GM10248 (cell line): ENCODE measurements at regions not wholly inside any gene's neighbourhood (a gene's known extent, or its start where the extent isn't known, plus 50 kb on each side); places are given as distances from the start of the nearest gene placed in this dataset.

Experiments used
- CTCF ChIA-PET: fragments of 300-600 bp; sonication (Branson Sonifier 250); formaldehyde crosslinking; extraction: SDS; loops from one replicate; lab custom pipeline; 2021; ENCODE audit warnings: antibody characterized with exemption; lab: Yijun Ruan, JAX
- POLR2A ChIA-PET: fragments of 350-650 bp; sonication (Branson Sonifier 250); formaldehyde crosslinking; extraction: SDS; loops from one replicate; lab custom pipeline; 2020; ENCODE audit warnings: antibody characterized with exemption; lab: Yijun Ruan, JAX
- DNase-seq: peaks from one replicate; pipeline ENCODE4 v3.0.0; 2012; ENCODE audit errors: extremely low spot score
- TF ChIP-seq, protein P1 (sequence below): IDR thresholded peaks from 2 replicates; pipeline ENCODE4 v1.5.1; 2012; ENCODE audit warnings: mild to moderate bottlenecking, low read depth; ENCODE audit errors: extremely low read depth, missing control alignments, control extremely low read depth

DNA sequence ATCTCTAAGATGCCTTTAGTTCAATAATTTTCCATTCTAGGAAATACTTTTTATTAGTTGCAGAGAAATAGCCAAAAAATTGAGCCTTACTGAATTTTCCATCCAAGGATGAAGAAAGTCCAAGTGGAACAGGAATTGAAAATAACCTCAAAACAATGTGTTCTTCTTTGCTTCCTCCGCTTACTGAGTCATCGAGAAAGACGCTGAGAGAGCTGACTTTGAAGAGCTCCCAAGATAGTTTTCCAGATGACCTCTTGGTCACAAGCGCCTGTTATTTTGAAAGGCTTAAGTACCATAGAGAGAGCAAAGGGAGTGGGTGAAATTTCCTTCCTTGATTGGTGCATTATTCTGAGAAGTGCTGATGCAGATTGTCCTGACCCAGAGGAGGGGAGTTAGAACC, 253.5 kb upstream of the ATP10B start:
- TF ChIP-seq, protein P1, sequence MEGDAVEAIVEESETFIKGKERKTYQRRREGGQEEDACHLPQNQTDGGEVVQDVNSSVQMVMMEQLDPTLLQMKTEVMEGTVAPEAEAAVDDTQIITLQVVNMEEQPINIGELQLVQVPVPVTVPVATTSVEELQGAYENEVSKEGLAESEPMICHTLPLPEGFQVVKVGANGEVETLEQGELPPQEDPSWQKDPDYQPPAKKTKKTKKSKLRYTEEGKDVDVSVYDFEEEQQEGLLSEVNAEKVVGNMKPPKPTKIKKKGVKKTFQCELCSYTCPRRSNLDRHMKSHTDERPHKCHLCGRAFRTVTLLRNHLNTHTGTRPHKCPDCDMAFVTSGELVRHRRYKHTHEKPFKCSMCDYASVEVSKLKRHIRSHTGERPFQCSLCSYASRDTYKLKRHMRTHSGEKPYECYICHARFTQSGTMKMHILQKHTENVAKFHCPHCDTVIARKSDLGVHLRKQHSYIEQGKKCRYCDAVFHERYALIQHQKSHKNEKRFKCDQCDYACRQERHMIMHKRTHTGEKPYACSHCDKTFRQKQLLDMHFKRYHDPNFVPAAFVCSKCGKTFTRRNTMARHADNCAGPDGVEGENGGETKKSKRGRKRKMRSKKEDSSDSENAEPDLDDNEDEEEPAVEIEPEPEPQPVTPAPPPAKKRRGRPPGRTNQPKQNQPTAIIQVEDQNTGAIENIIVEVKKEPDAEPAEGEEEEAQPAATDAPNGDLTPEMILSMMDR: no peak
- ChIA-PET CTCF (interaction anchor here (1.1 to 2.4 kb wide), 2 partner anchors 13 to 35 kb away, joined by 3 to 5 read pairs; no protein-coding TSS in a partner anchor), POLR2A (no interaction called here)
- no peak for DNase-seq

DNA sequence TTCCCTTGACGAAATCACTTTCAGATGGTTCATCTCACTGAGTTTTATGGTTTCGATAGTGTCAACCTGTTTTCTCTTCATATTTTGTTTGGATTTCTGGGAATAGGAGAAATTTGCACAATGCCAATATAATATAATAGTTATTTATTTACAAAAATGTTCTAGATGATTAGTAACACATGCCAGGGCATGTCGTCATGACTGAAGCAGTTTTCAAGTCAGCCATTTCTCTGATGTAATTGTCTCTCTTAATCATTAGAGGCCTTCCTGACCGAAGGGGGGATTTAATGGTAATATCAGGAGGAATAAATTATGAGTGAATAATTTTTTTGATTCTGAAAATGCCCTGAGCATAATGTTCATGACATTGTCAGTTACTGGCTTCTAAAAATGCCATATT, 246.5 kb upstream of the ATP10B start:
- ChIA-PET POLR2A (no interaction called here), CTCF (interaction anchor here (1.0 kb wide), 1 partner anchor 13 kb away, joined by 4 read pairs; no protein-coding TSS in a partner anchor)
- TF ChIP-seq, protein P1: no peak
- DNase-seq: no peak

DNA sequence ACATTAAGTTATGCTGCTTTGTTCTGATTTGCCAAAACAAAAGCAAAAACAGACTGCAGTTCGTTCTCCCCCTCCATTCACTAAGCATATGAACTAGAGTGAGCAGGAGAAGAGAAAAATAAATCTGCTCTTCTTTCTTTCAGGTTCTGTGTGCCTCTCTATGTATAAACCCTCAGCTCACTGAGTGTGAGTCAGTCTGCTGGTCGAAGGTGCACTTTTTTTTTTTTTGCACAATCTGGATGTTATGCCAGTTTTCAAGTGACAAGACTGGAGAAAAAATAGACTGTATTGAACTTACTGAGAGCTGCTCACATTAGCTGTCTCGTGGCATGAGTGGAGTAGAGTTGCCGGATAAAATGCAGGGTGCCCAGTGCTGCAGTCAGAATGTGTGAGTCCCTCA, 244.6 kb upstream of the ATP10B start:
- DNase-seq: no peak
- ChIA-PET CTCF (interaction anchor here (0.8 kb wide), 1 partner anchor 11 kb away, joined by 3 read pairs; no protein-coding TSS in a partner anchor), POLR2A (no interaction called here)
- TF ChIP-seq, protein P1: no peak

DNA sequence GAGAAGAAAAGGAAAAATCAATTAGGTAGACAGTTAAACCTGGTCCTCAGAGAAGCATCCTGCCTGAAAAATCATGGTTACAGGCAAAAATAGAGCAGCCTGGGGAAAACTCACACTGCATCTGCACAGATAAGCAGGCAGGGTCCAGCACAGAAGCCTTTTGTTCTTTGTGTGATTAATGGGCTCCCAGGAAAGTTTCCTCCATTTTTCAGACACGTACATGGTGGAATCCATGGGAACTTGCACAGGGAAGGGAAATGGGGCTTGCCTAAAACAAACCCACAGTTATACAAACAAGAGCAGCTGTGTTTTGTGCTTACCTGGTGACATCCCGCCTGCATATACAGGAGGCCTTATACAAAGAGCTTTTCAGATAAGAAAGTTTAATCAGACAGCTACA, 243.9 kb upstream of the ATP10B start:
- ChIA-PET CTCF (interaction anchor here (0.8 kb wide), 1 partner anchor 10 kb away, joined by 3 read pairs; no protein-coding TSS in a partner anchor), POLR2A (no interaction called here)
- DNase-seq: no peak
- TF ChIP-seq, protein P1: no peak

DNA sequence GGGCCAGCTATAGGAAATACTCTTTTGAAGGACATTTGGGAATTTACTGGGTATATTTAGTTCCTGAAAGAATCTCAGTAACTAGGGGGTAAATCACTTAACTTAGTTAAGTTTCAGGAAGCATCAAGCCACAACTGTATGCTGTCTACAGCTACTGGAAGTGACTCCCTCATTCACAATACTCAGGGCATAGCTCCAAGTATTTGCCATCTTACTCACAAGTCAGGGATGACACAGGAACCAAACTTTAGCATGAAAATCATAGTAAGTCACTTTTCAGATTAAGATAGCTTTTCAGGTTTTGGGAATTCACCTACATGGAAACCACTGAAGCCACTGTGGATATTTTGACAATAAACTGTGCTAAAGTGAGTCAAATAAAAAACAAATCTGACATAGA, 242.4 kb upstream of the ATP10B start:
- ChIA-PET POLR2A (no interaction called here), CTCF (no interaction called here)
- TF ChIP-seq, protein P1: no peak
- no peak for DNase-seq

DNA sequence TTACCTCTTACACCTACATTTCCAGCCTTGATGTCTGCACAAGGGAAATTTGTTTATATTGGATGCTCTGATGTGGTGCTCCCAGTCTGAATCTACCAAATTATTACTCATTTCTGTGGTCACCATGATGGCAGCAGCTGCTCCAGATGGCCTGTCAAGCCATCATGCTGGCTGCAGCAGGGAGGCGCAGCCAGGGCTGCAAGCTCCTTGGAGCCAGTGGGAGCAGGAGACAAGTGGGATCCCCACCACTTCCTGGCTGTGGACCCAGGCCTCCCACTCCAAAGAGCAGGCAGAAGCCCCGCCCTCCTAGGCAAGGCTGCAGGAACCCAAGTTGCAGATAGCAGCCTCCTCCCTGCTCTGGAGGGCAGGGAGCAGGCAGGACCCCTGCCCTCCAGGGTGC, 241.1 kb upstream of the ATP10B start:
- DNase-seq: no peak
- ChIA-PET POLR2A (no interaction called here), CTCF (no interaction called here)
- TF ChIP-seq, protein P1: no peak

DNA sequence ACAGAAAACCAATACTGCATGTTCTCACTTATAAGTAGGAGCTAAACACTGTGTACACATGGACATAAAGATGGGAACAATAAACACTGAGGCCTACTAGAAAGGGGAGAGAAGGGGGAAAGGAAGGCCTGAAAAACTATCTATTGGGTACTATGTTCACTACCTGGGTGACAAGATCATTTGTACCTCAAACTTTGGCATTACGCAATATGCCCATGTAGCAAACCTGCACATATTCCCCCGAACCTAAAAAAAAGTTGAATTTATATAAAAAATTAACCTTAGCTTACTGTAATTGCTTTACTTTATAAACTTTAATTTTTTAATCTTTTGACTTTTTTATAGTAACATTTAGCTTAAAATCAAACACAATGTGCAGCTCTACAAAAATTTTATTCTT, 237.6 kb upstream of the ATP10B start:
- ChIA-PET POLR2A (no interaction called here), CTCF (no interaction called here)
- TF ChIP-seq, protein P1: no peak
- DNase-seq: no peak
